ENCODE measurements at regions not wholly inside any gene's neighbourhood (a gene's known extent, or its start where the extent isn't known, plus 50 kb on each side); places are given as distances from the start of the nearest gene placed in this dataset.
"Not testable (repeated sequence)": the region's sequence is repeated elsewhere in the genome, so short reads cannot be mapped to it uniquely, and the experiment has no call there.

- DNase-seq (ENCODE audit: low read depth in 3 of 3): not testable (repeated sequence)
Measured at GRCh38 chr10:28896791-28897409, 219.6 kb downstream of the BAMBI start.

GRCh38 chr10:28897617-28898464 lies 220.5 kb downstream of the BAMBI start:
- DNase-seq (ENCODE audit: low read depth in 3 of 3): no peak

DNA sequence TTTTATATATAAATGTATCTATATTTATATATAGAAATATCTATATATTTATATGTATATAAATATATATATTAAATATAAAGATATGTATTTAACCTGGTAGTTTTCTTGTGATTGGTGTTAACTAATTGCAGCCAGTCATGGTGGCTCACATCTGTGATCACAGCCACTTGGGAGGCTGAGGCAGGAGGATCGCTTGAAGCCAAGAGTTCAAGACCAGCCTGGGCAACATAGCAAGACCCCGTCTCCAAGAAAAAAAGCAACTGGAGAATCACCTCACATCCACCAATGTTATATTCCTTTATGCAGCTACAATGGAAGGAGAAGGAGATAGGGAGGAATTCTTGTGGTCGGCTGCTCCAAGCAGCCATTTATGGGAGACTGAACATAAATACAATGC lies 224.9 kb downstream of the BAMBI start:
- no peak for DNase-seq (ENCODE audit: low read depth in 3 of 3)

DNA sequence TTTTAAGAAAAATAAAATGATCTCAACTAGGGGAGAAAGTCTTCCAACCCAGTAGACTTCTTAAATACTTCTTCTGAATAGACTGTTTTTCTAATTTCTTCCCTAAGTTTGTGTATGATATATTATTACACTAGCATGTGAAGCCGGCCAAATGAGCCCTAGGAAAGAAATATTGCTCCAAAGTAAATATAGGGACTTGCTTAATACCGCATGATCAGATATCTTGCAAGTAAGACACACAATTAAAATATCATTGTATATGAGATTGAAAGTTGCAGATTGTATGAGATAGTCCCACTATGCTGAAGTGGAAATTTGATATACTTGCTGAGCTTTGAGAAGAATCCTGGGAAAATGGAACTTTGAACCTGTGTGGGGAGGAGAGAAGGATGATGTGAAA lies 225.7 kb downstream of the BAMBI start:
- DNase-seq (ENCODE audit: low read depth in 3 of 3): no peak

GRCh38 chr10:28903736-28904135 lies 226.4 kb downstream of the BAMBI start:
- no peak for DNase-seq (ENCODE audit: low read depth in 3 of 3)

DNA sequence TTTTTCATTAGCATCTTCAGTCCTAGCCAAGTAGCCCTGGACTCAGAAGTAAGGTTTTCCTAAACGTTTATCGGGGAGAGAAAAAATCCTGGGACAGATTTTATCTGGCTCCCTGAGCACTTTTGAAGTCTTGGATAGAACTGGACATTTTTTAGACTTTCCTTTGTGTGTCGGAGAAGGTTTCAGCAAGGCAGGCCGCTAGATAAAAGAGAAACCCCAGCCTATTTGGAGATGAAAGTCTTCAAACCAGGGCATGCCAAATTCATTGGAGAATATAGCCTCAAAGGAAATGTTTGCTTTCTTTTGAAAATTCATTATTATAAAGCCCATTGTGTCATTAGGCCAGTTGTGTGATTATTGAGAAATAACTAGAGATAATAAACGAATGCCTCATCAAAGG lies 228.1 kb downstream of the BAMBI start:
- no peak for DNase-seq (ENCODE audit: low read depth in 3 of 3)

DNA sequence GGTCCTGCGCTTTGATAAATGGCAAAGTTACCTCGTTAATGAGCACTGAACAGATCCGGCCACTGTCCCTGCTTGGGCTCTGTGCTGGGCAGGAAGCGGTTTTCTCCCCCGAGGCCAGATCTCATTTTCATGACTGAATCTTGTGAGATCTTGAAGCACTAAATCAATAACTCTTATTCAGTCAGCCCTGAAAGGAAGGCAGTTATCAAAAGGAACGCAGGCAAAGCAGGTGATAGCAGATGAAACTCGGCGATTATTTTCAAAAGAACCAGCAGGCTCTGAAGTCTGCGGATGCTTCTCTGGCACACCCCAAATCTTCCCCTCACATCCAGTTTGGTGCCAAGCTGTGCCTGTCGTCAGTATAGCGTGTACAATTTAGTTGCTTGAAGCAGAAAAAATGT lies 228.7 kb downstream of the BAMBI start:
- DNase-seq (ENCODE audit: low read depth in 3 of 3): no peak

DNA sequence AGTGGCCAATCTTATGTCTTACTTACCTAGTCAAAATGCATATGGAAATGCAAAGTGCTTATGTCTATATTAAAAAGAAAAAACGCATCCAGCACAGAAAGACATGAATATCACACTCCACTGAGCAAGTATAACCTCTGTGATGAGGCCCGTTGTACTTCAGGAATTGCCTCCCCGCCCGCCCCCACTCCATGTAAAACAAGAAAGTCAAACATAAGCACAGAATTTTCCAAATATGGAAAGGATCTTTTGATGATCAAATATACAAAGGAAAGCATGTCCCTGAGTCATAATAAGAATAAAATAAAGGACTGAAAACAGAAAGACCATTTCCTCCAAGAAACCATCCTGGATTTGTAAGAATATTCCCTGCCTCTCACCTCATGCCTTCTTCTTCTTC lies 229.1 kb downstream of the BAMBI start:
- DNase-seq (ENCODE audit: low read depth in 3 of 3): no peak

DNA sequence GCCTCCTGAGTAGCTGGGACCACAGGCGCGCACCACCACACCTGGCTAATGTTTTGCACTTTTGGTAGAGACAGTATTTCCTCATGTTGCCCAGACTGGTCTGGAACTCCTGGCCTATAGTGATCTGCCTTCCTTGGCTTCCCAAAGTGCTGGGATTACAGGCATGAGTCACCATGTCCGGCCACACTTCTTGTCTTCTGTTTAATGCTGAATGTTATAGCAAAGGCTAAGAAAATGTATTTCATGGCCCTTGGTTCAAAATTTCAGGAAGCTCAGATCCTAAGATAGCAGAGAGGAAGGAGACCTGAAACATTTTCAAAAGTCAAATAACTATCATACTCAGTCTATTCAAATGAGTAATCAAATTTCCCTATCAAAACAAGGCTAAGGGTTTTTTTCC lies 229.6 kb downstream of the BAMBI start:
- DNase-seq (ENCODE audit: low read depth in 3 of 3): no peak

DNA sequence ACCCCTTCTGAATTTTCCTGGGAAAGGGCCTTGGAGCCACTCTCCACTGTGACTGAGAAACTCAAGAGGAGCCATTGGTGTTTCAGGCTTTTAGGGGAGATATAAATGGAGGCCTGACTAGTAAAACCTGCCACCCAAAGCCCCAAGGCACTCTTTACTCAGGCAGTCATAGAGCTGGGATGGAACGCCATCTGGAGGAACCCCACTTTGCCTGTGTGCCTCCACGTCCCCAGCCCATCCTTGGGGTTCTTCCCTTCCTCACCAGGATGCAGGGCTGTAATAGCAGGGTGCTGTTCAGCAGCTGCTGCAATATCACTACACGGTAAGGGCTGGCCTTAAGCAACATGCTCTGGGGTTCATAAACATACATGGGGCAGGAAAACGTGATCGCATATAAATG lies 232.6 kb downstream of the BAMBI start:
- DNase-seq (ENCODE audit: low read depth in 3 of 3): no peak

DNA sequence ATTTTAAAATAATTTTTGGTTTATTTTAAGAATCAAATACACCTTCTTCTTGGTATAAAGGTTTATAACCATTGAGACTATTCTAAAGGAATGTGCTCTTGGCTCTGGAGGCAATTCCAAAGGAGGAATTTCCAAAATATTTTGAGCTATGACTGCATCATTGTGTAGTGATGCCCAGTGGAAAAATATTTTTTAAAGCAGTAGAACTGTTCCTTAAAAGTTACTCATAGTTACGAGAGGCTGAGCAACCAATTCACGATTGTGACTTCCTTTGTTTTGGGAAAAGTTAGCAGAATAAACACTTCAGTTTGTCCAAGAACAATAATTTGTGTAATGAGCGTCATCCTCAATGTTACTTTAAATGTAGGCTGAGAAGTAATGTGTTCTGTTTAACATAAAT lies 233.6 kb downstream of the BAMBI start:
- DNase-seq (ENCODE audit: low read depth in 3 of 3): no peak

DNA sequence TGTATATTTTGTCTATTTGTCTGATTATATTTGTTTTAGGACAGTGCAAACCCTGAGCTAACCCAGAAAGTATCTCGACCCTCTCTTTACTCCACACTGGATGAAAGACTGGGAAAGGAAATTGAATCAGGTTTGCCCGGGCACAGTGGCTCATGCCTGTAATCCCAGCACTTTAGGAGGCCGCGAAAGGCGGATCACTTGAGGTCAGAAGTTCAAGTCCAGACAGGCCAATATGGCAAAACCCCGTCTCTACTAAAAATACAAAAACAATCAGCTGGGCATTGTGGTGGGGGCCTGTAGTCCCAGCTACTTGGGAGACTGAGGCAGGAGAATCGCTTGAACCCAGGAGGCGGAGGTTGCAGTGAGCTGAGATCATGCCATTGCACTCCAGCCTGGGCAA lies 234.2 kb downstream of the BAMBI start:
- DNase-seq (ENCODE audit: low read depth in 3 of 3): not testable (repeated sequence)

DNA sequence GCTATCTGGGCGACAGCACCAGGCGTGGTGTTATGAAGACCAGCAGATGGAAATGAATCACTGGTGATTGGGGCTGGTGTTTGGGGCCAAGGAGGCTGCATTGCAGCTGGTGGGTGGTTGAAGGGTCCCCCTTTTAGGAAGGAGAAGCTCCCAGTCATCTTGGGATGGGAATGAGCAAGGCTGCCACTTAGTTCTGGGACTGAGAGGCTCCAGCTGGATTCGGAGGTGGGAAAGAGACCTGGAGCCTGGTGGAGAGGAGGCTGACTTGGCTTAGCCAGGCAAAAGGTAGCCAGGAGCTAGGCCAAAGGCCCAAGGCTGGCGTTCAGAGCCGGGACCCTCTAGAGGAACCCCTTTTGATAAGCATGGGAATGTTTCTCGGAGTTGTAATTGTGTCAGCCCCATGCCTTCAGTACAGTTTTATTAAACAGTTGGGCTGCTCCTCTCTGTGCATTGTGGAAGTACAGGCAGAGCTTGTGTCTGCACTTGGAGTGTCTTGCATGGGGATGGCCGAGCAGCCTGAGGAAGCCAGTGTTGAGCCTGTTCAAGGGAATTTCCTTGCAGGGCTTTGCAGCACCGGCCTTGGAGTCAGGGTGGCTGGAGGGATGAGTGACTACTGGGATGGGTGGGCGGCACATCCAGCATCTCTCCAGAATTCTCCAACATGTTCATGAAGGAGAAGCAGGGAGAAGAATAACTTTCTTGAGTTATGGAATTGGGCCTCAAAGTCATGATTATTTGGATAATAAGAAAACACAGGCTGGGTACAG lies 234.9 kb downstream of the BAMBI start:
- DNase-seq (ENCODE audit: low read depth in 3 of 3): no peak

GRCh38 chr10:28913436-28914237 lies 236.3 kb downstream of the BAMBI start:
- no peak for DNase-seq (ENCODE audit: low read depth in 3 of 3)

- DNase-seq (ENCODE audit: low read depth in 3 of 3): no peak
Measured at GRCh38 chr10:28914701-28915100, 237.4 kb downstream of the BAMBI start.

- no peak for DNase-seq (ENCODE audit: low read depth in 3 of 3)
Measured at GRCh38 chr10:28915989-28916588, 238.8 kb downstream of the BAMBI start.

- DNase-seq (ENCODE audit: low read depth in 3 of 3): no peak
Measured at GRCh38 chr10:28920091-28920490, 242.8 kb downstream of the BAMBI start.

DNA sequence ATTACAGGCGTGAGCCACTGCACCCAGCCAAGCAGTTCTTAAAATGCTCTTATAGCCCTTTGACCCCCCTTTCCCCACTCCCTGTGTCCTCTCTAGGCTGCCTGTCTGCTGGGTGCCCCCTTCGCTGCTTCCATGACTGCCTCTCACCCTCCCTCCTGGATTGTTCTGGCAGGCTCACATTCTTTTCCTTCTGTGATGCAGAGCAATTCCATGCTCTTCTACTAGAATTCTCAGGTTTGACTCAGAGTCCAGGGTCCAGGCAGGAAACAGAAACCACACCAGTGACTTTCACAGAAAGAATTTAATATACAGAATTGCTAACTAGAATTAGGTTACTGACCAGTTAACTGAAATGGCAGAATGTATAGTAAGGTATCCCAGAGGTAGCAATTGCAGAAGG lies 244.8 kb downstream of the BAMBI start:
- no peak for DNase-seq (ENCODE audit: low read depth in 3 of 3)

DNA sequence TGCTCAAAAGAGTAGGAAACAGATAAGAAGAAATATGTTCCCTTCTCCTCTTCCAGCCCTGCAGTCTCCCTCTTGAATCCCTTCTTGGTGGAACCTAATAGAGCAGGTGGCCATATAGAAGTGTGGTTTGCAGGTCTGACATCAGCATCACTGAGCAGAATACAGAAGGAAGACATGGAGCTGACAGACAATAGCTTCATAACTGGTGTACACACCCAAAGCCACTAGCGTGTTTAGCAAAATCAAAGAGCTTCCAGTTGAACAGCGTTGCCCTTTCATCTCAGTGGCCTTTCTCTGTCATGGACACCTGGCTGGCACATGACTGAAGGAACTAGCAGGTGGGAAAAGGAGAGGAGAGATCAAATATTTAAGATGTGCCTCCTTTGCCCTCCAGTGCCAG lies 245.5 kb downstream of the BAMBI start:
- no peak for DNase-seq (ENCODE audit: low read depth in 3 of 3)

GRCh38 chr10:28924717-28925116 lies 247.4 kb downstream of the BAMBI start:
- DNase-seq (ENCODE audit: low read depth in 3 of 3): no peak

DNA sequence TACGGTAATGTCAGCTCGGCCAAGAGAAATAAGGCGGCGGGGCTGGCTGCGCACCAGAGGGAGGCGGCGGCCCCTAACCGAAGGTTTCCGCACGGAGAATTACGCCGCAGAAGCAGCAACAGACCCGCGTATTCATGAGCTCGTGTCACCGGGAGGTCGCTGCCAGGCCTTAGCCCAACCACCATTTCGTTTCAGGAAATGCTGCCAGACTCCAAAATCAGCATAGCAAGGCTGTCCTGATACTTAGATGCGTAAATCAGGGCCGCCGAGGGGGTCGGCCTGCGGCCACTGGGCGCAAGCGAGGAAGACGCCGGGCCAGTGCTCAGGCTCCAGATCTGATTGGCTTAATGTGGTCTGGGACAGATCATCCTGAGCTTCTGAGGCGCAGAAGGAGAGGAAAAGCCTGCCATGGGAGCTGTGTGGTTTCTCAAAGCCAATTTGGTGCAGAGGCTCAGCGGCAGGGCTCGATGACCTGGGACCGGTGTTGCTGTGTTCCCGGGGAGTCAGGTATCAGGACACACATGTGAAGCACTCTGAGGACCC lies 247.9 kb downstream of the BAMBI start:
- no peak for DNase-seq (ENCODE audit: low read depth in 3 of 3)

Measured in stimulated activated CD4-positive, alpha-beta T cell treated with anti-CD3 and anti-CD28 coated beads, TNF-alpha, amount 100 ng/mL, for 4 hours (primary cell).